Stimulated activated CD8-positive, alpha-beta memory T cell treated with anti-CD3 and anti-CD28 coated beads, Interleukin-15, amount 100 ng/mL, for 24 hours (primary cell): ENCODE measurements at regions not wholly inside any gene's neighbourhood (a gene's known extent, or its start where the extent isn't known, plus 50 kb on each side); places are given as distances from the start of the nearest gene placed in this dataset.
A peak's percentile ranks its signal among the peaks of the same experiment; 100 is the strongest.
"Not testable (repeated sequence)": the region's sequence is repeated elsewhere in the genome, so short reads cannot be mapped to it uniquely, and the experiment has no call there.

ENCODE experiments used
- DNase-seq: peaks from one replicate; pipeline ENCODE4 v3.0.0-alpha.2; 2020; ENCODE audit warnings: low read depth

DNA sequence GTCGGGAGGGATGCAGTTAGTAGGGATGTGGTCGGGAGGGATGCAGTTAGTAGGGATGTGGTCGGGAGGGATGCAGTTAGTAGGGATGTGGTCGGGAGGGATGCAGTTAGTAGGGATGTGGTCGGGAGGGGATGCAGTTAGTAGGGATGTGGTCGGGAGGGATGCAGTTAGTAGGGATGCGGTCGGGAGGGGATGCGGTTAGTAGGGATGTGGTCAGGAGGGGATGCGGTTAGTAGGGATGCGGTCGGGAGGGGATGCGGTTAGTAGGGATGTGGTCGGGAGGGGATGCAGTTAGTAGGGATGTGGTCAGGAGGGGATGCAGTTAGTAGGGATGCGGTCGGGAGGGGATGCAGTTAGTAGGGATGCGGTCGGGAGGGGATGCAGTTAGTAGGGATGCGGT, 96.2 kb downstream of the BDH1 start:
- DNase-seq, result not testable (repeated sequence)

- DNase-seq, result no peak
Measured at GRCh38 chr3:197458906-197459470, 96.8 kb downstream of the BDH1 start.

GRCh38 chr3:197458179-197458707, 97.5 kb downstream of the BDH1 start:
- no peak for DNase-seq

- peak; percentile 22 for DNase-seq
Measured at GRCh38 chr3:197456261-197457091, 99.3 kb downstream of the BDH1 start.

- not testable (repeated sequence) for DNase-seq
Measured at GRCh38 chr3:197454841-197455240, 100.9 kb downstream of the BDH1 start.

DNA sequence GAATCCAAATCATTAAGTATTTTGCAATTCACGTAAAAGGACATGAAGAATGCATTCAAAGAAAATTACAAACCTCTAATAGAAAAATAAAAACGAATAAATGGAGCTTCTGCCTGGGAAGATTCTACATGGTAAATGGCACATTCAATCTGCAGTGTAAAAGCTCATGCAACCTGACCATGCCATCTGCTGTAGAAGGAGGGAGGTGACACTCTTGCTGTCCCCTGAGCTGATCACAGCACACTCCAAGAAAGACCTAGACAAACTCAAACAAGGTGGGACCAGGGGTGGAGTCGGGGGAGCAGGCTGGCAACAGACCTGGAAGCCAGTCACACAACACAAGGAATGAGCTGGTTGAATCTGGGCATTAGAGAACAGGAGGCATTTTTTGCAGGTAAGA, 101.8 kb downstream of the BDH1 start:
- DNase-seq, result no peak

GRCh38 chr3:197450810-197451209, 105.0 kb downstream of the BDH1 start:
- DNase-seq, result no peak

DNA sequence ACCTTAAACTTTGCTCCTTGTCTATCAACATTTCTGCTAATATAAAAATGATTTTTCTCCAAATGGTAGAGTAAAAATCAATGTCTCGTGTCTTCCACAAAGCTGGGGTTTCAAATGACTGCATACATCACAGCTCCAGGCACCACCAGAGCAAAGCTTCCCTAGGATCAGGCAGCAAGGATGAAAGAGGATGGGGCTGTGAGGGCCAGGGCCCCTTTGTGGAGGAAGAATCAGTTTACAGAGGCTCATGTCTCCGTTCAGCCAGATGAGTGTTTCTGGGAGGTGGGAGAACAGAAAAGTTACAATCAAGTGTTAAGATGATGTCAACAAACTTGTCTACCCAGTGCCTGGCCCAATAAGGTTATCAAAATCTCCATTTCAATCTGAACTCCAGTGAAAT, 105.5 kb downstream of the BDH1 start:
- DNase-seq, result no peak

DNA sequence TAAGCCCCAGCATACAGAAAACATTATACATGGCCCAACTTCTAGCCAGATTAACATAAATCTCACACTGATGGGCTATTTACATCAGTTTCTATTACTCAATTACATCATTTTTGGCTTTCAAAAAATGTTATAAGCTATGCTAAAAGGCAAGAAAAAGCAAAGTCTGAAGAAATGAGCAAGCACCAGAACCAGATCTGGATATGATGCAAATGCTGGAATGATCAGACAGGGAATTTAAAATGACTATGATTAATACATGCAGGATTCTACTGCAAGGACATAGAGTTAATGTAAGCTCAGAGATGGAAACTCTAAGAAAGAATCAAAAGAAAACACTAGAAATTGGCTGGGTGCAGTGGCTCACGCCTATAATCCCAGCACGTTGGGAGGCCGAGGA, 106.6 kb downstream of the BDH1 start:
- DNase-seq, result not testable (repeated sequence)

DNA sequence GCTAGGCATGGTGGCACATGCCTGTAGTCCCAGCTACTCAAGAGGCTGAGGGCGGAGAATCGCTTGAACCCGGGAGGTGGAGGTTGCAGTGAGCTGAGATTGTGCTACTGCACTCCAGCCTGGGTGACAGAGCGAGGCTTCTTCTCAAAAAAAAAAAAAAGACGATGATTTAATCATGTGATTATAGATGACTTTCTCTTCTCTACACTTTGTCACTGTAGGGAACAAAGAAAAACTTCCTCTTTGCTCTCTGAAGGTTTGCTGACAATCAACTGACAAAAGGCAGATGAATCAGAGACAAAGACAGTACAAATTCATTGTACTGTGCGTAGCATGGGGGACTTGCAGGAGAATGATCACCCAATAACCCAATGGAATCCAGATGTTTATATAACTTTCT, 108.0 kb downstream of the BDH1 start:
- not testable (repeated sequence) for DNase-seq

DNA sequence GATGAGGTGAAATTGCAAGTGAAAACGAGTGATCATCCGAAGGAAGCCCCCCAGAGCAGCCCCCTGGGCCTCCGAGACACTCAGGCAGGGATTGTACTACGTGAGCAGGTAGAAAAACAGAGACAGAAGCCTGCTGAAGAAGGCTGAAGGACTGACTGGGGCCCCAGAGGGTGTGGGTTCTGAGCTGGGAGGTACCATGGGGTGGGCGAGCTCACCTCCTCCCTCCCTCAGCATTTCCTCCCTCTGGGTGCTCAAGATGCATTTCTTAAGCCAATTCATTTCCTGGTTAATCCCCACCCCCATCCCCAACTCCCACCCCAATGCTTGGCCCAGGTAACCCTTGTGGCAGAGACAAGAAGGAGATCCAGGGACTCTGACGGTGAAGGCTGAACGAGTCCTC, 108.7 kb downstream of the BDH1 start:
- DNase-seq, result no peak

DNA sequence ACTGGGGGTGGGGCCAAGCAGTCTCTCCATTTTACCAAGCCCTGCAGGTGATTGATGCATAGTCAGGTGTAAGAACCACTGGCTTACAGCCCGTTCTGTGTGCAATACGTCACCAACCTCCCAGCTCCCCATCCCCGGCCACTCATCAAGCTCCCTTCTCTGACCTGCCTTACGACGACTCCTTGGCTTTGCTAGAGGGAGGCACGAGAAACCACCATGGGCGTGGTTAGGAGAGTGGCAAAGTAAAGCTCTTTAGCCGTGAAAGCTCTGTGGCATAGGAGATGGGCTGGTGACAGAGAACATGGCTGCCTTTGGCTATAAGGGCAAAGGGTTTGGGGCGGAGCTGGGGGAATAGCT, 109.1 kb downstream of the BDH1 start:
- DNase-seq, result no peak

GRCh38 chr3:197445896-197446699, 109.7 kb downstream of the BDH1 start:
- no peak for DNase-seq

- no peak for DNase-seq
Measured at GRCh38 chr3:197444793-197445379, 110.9 kb downstream of the BDH1 start.

DNA sequence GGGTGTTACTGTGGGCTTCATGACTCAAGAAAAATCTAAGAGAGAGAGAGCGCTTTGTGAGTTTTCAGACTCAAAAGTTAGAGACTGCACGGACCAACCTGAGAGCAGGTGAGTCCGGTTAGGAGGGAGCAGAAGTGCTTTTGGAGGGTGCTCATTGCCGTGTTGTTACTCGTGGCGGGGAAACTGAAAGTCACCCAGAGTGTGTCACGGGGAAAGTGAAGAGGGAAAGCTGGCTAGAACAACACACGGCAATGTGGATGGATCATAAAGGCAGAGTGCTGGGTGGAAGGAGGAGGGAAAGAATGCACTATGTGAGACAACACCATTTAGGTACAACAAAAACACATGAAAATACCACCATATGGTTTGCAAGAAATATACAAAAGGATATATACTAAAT, 112.3 kb downstream of the BDH1 start:
- DNase-seq, result no peak

GRCh38 chr3:197440717-197441303, 115.0 kb downstream of the BDH1 start:
- DNase-seq, result no peak

GRCh38 chr3:197438906-197439305, 116.9 kb downstream of the BDH1 start:
- no peak for DNase-seq

DNA sequence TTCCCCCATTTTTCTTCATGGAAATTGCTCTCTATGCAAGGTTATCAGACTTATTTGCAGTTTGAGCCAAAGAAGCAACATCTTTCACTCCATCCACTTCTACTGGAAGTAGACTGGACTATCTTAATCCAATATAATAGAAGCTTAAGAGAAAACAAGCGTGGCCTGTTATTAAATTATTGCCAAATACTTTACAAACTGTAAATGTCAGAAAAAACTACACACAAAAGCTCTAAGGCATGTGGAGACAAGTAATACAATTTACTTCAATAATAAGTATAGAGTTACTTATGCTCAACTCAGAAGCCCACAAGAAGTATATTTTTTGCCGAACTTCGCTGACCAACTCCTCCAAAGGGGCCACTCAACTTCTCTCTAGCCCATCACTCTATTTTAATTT, 120.3 kb downstream of the BDH1 start:
- DNase-seq, result no peak

- no peak for DNase-seq
Measured at GRCh38 chr3:197434830-197435229, 120.9 kb downstream of the BDH1 start.

- DNase-seq, result no peak
Measured at GRCh38 chr3:197432384-197433127, 123.2 kb downstream of the BDH1 start.

DNA sequence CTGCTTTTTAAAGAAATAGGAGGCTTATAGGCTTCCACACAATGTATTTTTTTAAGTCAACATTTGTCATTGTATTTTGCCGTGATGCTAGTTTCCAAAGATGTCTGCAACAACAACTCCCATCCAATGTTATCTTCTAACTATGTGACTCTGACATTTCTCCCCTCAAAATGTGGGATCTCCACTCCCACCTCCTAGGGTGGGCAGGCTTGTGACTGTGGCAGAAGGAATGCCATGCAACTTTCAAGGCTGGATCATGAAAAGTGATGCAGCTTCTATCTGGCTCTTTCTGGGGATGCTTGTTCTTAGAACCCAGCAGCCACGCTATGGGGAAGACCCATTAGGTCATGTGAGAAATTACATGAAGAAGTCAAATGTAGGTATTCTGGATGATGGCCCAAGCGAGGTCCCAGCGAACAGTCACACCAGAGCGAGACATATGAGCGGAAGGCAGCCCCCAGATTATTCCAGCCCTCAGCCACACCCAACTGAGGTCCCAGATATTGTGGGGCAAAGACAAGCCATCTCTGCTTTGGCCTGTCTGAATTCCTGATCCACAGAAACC, 124.3 kb downstream of the BDH1 start:
- DNase-seq, result no peak
